Naive thymus-derived CD8-positive, alpha-beta T cell (primary cell): ENCODE measurements at regions not wholly inside any gene's neighbourhood (a gene's known extent, or its start where the extent isn't known, plus 50 kb on each side); places are given as distances from the start of the nearest gene placed in this dataset.
A peak's percentile ranks its signal among the peaks of the same experiment; 100 is the strongest.

Source experiments
- ATAC-seq, 2 donors: fragments of 150-1000 bp; cut with Tn5 transposase in 1 of 2; sonication (Bioruptor Pico), chemical (Tn5 transposase) in 1 of 2; 1 replicate in 1 of 2; 2 replicates in 1 of 2; pipeline ENCODE4 v1.10.0; 2021; ENCODE audit warnings: mild to moderate bottlenecking in 2 of 2, moderate library complexity in 2 of 2
- POLR2A ChIA-PET: fragments of 350-600 bp; sonication (Branson Sonifier 250); formaldehyde crosslinking; loops from one replicate; lab custom pipeline; 2021; ENCODE audit warnings: antibody characterized with exemption; lab: Charles Lee
- DNase-seq, 10 donors: peaks; one replicate each; pipeline versions ENCODE4 v3.0.0 to v3.0.0-alpha.2; 2020 to 2022
- H3K27ac Mint-ChIP-seq, 10 donors: one replicate each; pipeline ENCODE4 v1.8.0; 2020 to 2022; ENCODE audit warnings: mild to moderate bottlenecking in 10 of 10, mixed read lengths in 10 of 10, moderate library complexity in 4 of 10, inconsistent platforms in 1 of 10
- H3K27me3 Mint-ChIP-seq, 5 donors: one replicate each; pipeline ENCODE4 v1.8.0; 2021 to 2022; ENCODE audit warnings: mixed read lengths in 5 of 5
- H3K36me3 Mint-ChIP-seq, 3 donors: one replicate each; pipeline ENCODE4 v1.8.0; 2020 to 2022; ENCODE audit warnings: mixed read lengths in 3 of 3, mild to moderate bottlenecking in 2 of 3, inconsistent platforms in 1 of 3
- H3K4me1 Mint-ChIP-seq, 4 donors: one replicate each; pipeline ENCODE4 v1.8.0; 2021 to 2022; ENCODE audit warnings: mixed read lengths in 4 of 4
- H3K4me3 Mint-ChIP-seq, 10 donors: one replicate each; pipeline ENCODE4 v1.8.0; 2020 to 2022; ENCODE audit warnings: mild to moderate bottlenecking in 10 of 10, mixed read lengths in 10 of 10, moderate library complexity in 6 of 10, inconsistent platforms in 1 of 10
- H3K9me3 Mint-ChIP-seq, 9 donors: one replicate each; pipeline ENCODE4 v1.8.0; 2020 to 2022; ENCODE audit warnings: mixed read lengths in 9 of 9, mild to moderate bottlenecking in 3 of 9, inconsistent platforms in 1 of 9, moderate library complexity in 1 of 9

- Mint-ChIP-seq H3K27ac (peak overlapping the region in 1 of 10 donors; percentile 61), H3K4me1 (peaks cover 0 to 2% (median 0%) of the 10 kb centered on the region in 4 donors), H3K27me3 (peaks cover 22 to 64% (median 48%) of the 10 kb centered on the region in 5 donors), H3K9me3 (peaks cover 0 to 27% (median 9%) of the 10 kb centered on the region in 9 donors), H3K4me3 (no peak overlapping the region), H3K36me3 (peaks cover 0 to 13% (median 0%) of the 10 kb centered on the region in 3 donors)
- no peak for DNase-seq
- POLR2A ChIA-PET: no interaction called here
- no peak for ATAC-seq
These were observed 113.8 kb downstream of the BUD13 start for GRCh38 chr11:116658876-116659535.

- ATAC-seq (no peak), DNase-seq (no peak)
- Mint-ChIP-seq H3K27ac (no peak overlapping the region), H3K9me3 (peaks cover 0 to 18% (median 7%) of the 10 kb centered on the region in 9 donors), H3K4me3 (no peak overlapping the region), H3K4me1 (peaks cover 0 to 2% (median 0%) of the 10 kb centered on the region in 4 donors), H3K27me3 (peaks cover 22 to 56% (median 48%) of the 10 kb centered on the region in 5 donors), H3K36me3 (peaks cover 0 to 7% (median 0%) of the 10 kb centered on the region in 3 donors)
- POLR2A ChIA-PET: no interaction called here
These were observed 114.7 kb downstream of the BUD13 start for GRCh38 chr11:116657842-116658825.

- no peak overlapping the region for H3K27ac Mint-ChIP-seq
- peaks cover 0 to 2% (median 0%) of the 10 kb centered on the region in 4 donors for H3K4me1 Mint-ChIP-seq
- peaks cover 0 to 7% (median 0%) of the 10 kb centered on the region in 3 donors for H3K36me3 Mint-ChIP-seq
- DNase-seq (no peak), ATAC-seq (no peak)
- peaks cover 0 to 18% (median 7%) of the 10 kb centered on the region in 9 donors for H3K9me3 Mint-ChIP-seq
- POLR2A ChIA-PET: interaction anchor here (0.7 kb wide), 1 partner anchor 617 kb away, joined by 4 read pairs; no protein-coding TSS in a partner anchor
- peaks cover 16 to 41% (median 35%) of the 10 kb centered on the region in 5 donors for H3K27me3 Mint-ChIP-seq
- H3K4me3 Mint-ChIP-seq: no peak overlapping the region
These were observed 116.8 kb downstream of the BUD13 start for GRCh38 chr11:116656011-116656410.

GRCh38 chr11:116654526-116654925, 118.3 kb downstream of the BUD13 start:
- DNase-seq (no peak), ATAC-seq (no peak)
- peaks cover 10 to 30% (median 20%) of the 10 kb centered on the region in 5 donors for H3K27me3 Mint-ChIP-seq
- H3K36me3 Mint-ChIP-seq: peaks cover 0 to 7% (median 0%) of the 10 kb centered on the region in 3 donors
- no peak overlapping the region for H3K4me3 Mint-ChIP-seq
- H3K4me1 Mint-ChIP-seq: peaks cover 0 to 1% (median 0%) of the 10 kb centered on the region in 4 donors
- POLR2A ChIA-PET: no interaction called here
- peaks cover 0 to 18% (median 7%) of the 10 kb centered on the region in 9 donors for H3K9me3 Mint-ChIP-seq
- no peak overlapping the region for H3K27ac Mint-ChIP-seq

GRCh38 chr11:116653206-116653605, 119.6 kb downstream of the BUD13 start:
- POLR2A ChIA-PET: no interaction called here
- Mint-ChIP-seq H3K4me1 (no peaks in the 10 kb centered on the region), H3K4me3 (no peak overlapping the region), H3K9me3 (peaks cover 0 to 18% (median 7%) of the 10 kb centered on the region in 9 donors), H3K27me3 (peaks cover 3 to 16% (median 10%) of the 10 kb centered on the region in 5 donors), H3K36me3 (peaks cover 0 to 7% (median 0%) of the 10 kb centered on the region in 3 donors), H3K27ac (no peak overlapping the region)
- ATAC-seq (no peak), DNase-seq (no peak)

GRCh38 chr11:116651737-116652237, 121.0 kb downstream of the BUD13 start:
- Mint-ChIP-seq H3K4me1 (no peaks in the 10 kb centered on the region), H3K36me3 (peaks cover 0 to 7% (median 0%) of the 10 kb centered on the region in 3 donors), H3K27ac (peak overlapping the region in 1 of 10 donors; percentile 61), H3K9me3 (peaks cover 0 to 18% (median 7%) of the 10 kb centered on the region in 9 donors), H3K27me3 (peaks cover 0 to 15% (median 3%) of the 10 kb centered on the region in 5 donors), H3K4me3 (no peak overlapping the region)
- no peak for DNase-seq
- ATAC-seq: no peak
- POLR2A ChIA-PET: no interaction called here

- H3K4me1 Mint-ChIP-seq: no peaks in the 10 kb centered on the region
- ATAC-seq: no peak
- POLR2A ChIA-PET: no interaction called here
- H3K9me3 Mint-ChIP-seq: peaks cover 0 to 17% (median 7%) of the 10 kb centered on the region in 9 donors
- H3K27me3 Mint-ChIP-seq: peaks cover 0 to 14% (median 3%) of the 10 kb centered on the region in 5 donors
- peak overlapping the region in 1 of 10 donors; percentile 61 for H3K27ac Mint-ChIP-seq
- H3K4me3 Mint-ChIP-seq: no peak overlapping the region
- DNase-seq: no peak
- H3K36me3 Mint-ChIP-seq: peaks cover 0 to 7% (median 0%) of the 10 kb centered on the region in 3 donors
These were observed 121.6 kb downstream of the BUD13 start for GRCh38 chr11:116651098-116651736.

GRCh38 chr11:116650052-116650451, 122.7 kb downstream of the BUD13 start:
- peaks cover 0 to 7% (median 0%) of the 10 kb centered on the region in 5 donors for H3K27me3 Mint-ChIP-seq
- POLR2A ChIA-PET: no interaction called here
- no peaks in the 10 kb centered on the region for H3K4me1 Mint-ChIP-seq
- H3K36me3 Mint-ChIP-seq: peaks cover 0 to under 1% (median 0%) of the 10 kb centered on the region in 3 donors
- DNase-seq (no peak), ATAC-seq (no peak)
- no peak overlapping the region for H3K4me3 Mint-ChIP-seq
- no peak overlapping the region for H3K27ac Mint-ChIP-seq
- peaks cover 0 to 11% (median 2%) of the 10 kb centered on the region in 9 donors for H3K9me3 Mint-ChIP-seq

GRCh38 chr11:116649268-116649667, 123.5 kb downstream of the BUD13 start:
- DNase-seq: no peak
- no peak overlapping the region for H3K4me3 Mint-ChIP-seq
- no peaks in the 10 kb centered on the region for H3K36me3 Mint-ChIP-seq
- H3K4me1 Mint-ChIP-seq: no peaks in the 10 kb centered on the region
- peaks cover 0 to 7% (median 1%) of the 10 kb centered on the region in 5 donors for H3K27me3 Mint-ChIP-seq
- H3K27ac Mint-ChIP-seq: no peak overlapping the region
- POLR2A ChIA-PET: no interaction called here
- ATAC-seq: no peak
- H3K9me3 Mint-ChIP-seq: peaks cover 0 to 7% (median 0%) of the 10 kb centered on the region in 9 donors

GRCh38 chr11:116648247-116649174, 124.3 kb downstream of the BUD13 start:
- Mint-ChIP-seq H3K9me3 (peaks cover 0 to 7% (median 0%) of the 10 kb centered on the region in 9 donors), H3K27ac (peak overlapping the region in 1 of 10 donors; percentile 24), H3K4me1 (no peaks in the 10 kb centered on the region), H3K27me3 (peaks cover 1 to 11% (median 3%) of the 10 kb centered on the region in 5 donors), H3K4me3 (no peak overlapping the region), H3K36me3 (no peaks in the 10 kb centered on the region)
- DNase-seq (no peak), ATAC-seq (no peak)
- POLR2A ChIA-PET: no interaction called here

GRCh38 chr11:116647305-116648080, 125.3 kb downstream of the BUD13 start:
- H3K27ac Mint-ChIP-seq: no peak overlapping the region
- H3K36me3 Mint-ChIP-seq: no peaks in the 10 kb centered on the region
- no peaks in the 10 kb centered on the region for H3K4me1 Mint-ChIP-seq
- H3K9me3 Mint-ChIP-seq: peaks cover 0 to 3% (median 0%) of the 10 kb centered on the region in 9 donors
- ATAC-seq (no peak), DNase-seq (no peak)
- H3K27me3 Mint-ChIP-seq: peaks cover 1 to 11% (median 4%) of the 10 kb centered on the region in 5 donors
- POLR2A ChIA-PET: no interaction called here
- no peak overlapping the region for H3K4me3 Mint-ChIP-seq
